HG02623 (cell line): ENCODE measurements at regions not wholly inside any gene's neighbourhood (a gene's known extent, or its start where the extent isn't known, plus 50 kb on each side); places are given as distances from the start of the nearest gene placed in this dataset.

Experiments
- ATAC-seq: cut with Tn5 transposase; IDR thresholded peaks from one replicate; pipeline ENCODE4 v1.9.1; 2021; ENCODE audit warnings: moderate library complexity; ENCODE audit not compliant: unreplicated experiment

DNA sequence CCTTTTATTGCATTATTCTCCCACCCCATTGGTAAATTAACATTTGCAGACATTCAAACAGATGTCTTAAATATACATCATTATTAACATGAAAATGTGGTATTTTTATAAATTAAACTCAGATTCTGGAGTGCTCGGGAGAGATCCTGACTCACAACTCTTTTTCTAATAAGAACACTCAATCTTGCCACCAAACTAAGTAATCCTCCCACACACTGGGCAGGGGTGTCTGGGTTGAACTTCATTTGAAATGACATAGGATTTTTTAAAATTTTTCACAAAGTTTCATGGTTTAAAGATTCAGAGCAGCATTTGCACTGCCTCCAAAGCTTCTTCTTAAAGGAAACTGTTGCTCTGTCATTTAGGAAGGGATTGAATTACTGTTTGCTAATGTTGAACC is 754.3 kb downstream of the MECOM start:
- no peak for ATAC-seq

DNA sequence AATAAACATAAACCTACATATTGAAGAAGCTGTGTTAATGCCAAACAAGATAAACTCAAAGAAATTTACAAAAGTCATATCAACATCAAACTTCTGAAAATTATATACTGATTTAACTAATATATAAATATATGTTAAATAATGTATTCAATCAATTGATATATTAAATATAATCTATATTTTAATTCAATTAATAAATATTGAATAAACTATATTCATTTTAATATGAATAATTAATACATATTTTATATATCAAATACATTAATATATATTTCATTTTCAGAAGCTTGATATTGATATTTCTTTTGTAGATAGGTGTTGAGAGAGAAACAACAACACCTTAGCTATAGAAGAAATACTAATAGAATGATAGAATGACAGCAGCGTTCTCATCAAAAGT is 768.1 kb downstream of the MECOM start:
- ATAC-seq: no peak

DNA sequence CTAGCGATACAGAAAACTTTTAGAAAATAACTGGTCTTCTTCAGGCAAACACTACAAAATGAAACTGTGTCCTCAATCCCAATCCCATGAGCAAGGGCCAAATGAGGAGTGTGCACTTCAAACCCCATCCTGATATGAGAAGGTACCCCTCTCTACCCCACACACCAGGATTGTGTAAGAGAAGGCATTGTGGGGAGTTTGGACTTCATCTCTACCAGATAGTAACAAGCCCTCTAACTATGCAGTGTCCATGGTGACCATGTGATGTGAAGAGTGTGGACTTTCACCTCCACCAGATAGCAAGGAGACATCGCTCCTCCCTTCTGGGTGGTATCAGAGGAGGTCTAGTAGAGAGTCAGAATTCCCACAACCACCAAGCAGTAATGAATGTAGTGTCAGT is 769.3 kb downstream of the MECOM start:
- ATAC-seq: no peak

- no peak for ATAC-seq
Observed at GRCh38 chr3:168889666-168890065, 773.8 kb downstream of the MECOM start.

- ATAC-seq: no peak
Observed at GRCh38 chr3:168888781-168889180, 774.7 kb downstream of the MECOM start.

- no peak for ATAC-seq
Observed at GRCh38 chr3:168885028-168885427, 778.5 kb downstream of the MECOM start.

DNA sequence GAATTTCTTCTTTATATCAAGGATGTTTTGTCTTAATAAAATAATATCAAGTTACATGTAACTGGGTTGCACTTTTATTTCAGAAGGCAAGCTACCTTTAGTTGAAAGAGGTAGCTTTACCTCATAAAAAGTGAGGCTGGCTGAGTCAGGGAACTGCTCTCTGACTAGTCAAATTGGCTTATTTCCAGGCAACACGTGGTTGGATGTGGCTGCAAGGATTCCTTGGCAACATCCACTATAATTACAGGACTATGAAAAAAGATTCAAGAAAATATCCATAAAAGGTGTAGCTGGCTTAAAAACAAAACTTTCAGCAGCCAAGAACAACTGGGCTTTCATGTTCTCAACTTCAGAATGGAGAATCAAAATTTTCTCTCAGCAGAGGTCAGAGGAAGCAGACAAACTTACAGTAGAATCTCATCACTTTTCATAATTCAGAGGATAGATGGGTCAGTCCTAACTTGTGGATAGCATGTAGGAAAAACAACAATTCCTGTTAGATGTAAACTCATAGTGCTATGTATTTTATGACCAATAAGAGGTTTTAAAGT is 779.1 kb downstream of the MECOM start:
- ATAC-seq: no peak

DNA sequence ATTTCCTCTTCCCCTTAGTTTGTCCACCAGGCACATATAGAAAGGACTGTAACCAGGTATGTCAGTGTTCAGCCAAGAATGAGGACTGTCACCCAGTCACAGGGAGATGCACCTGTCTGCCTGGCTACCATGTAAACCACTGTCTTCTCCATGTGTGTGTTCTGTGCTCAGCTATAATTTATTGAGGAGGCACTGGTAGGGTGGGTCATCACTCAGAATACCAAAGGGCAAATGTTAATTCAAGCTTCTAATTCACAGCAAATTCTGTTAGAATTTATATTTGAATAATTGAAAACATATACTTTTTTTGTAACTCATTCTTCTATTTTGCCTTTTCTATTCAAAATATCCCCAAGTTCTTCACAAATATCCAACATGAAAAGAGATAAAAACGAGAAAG is 780.4 kb downstream of the MECOM start:
- ATAC-seq: no peak

- no peak for ATAC-seq
Observed at GRCh38 chr3:168881804-168882203, 781.7 kb downstream of the MECOM start.

- ATAC-seq: no peak
Observed at GRCh38 chr3:168878655-168879054, 782.9 kb upstream of the GOLIM4 start.

GRCh38 chr3:168877899-168878298 is 782.2 kb upstream of the GOLIM4 start:
- ATAC-seq: no peak

DNA sequence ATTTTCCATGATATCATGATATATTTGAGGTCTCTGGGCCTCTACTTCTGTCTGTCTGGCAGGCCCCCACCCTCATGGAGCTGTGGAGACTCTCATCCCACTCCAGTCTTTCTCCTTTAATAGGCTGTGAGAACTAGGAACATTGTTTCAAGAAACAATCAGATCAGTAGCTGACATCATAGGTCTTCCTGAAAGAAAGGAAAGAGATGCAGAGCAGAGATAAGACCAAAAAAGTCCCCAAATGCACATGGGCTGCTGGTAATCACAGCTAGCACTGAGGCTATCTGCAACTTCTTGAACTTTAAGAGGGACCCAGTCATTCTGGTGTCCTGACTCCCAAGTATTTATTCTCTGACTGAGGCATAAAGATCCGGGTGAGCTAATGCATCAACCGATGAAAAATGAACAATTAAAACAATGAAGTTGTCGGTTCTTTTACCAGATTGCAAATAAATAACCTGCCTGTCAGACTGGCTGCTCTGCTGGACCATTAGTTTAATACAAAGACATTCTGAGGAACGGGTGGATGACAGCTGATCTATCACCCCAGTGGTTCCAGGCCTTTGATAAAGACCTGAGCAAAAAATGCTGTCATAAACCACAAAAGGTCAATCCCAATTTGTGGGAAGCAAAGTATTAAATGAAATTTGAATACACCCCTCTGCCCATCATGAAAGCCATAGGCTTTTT is 780.8 kb upstream of the GOLIM4 start:
- ATAC-seq: no peak

DNA sequence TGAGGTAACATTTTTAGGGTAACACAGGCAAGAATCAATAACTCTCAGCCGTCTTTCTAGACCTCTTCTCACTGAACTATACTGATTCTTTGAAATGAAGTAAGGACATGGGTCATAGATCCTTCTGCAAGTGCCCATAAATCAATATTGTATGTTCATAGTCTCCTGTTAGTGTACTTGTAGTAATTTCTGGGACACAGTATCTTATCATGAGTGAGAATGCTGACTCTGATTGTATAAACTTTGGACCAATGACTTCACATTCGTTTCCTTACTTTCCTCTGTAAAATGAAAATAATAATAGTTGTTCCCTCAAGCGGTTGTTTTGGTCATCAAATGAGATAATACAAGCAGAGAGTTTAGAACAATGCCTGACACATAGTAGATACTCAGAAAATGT is 777.1 kb upstream of the GOLIM4 start:
- ATAC-seq: no peak

DNA sequence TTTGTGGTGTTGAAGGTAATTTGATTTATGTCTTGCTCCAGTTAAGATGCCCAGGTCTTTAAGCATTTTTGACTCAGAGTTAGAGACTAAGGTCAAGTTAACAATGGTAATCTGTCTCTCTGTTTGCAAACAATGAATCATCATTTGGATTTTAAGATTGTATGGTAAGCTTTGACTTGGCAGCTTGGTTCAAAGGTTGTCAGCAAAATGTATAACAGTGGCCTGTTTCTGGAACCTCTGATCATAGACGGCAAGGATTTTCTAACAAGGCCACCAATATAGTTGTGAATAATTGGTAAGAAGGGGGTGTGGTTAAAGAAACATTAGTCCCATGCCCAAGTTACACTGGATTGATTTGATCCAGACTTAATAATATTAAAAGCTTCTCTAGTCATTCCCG is 775.2 kb upstream of the GOLIM4 start:
- no peak for ATAC-seq

GRCh38 chr3:168865022-168865551 is 769.4 kb upstream of the GOLIM4 start:
- no peak for ATAC-seq

DNA sequence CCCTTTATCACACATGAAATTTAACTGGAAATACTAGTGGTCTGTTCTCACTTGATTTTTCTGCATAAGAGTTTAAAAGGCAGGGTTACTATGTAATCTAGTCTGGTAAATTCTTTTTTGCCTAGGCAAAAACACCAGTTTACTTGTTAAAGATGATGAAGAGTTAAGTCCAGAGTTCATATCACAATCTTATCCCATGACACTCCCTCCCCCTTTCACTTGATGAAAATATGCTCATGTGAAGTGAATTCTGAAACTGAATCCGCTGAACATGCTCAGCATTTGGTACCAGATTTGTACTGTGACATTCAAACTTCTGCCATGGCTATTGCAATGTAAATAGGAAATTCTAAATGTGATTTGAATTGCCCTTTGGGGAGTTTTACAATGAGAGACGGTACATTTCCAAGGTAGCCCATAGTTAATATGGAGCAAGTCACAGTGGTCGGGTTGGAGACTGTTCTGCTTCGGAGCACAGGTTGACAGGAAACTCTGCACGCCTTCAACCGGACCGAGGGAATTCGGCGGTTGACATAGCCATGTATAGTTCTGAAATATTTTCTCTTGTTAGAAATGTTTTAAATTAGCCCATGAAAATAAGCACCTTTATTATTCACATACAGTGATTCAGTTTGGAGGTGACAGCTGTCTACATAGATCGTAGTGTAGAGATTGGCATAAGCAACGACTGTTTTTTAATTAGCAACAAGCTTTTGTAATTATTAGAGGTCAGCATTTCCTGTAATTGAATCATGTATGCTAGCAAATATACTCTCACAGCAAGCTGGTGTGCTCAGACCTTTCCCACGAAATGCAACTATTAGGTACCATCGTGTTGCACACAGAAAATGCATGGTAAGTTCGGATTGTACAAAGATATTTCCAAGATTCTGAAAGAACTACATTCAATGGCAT is 768.6 kb upstream of the GOLIM4 start:
- no peak for ATAC-seq

- no peak for ATAC-seq
Observed at GRCh38 chr3:168863561-168863960, 767.8 kb upstream of the GOLIM4 start.

GRCh38 chr3:168862466-168862865 is 766.7 kb upstream of the GOLIM4 start:
- no peak for ATAC-seq

DNA sequence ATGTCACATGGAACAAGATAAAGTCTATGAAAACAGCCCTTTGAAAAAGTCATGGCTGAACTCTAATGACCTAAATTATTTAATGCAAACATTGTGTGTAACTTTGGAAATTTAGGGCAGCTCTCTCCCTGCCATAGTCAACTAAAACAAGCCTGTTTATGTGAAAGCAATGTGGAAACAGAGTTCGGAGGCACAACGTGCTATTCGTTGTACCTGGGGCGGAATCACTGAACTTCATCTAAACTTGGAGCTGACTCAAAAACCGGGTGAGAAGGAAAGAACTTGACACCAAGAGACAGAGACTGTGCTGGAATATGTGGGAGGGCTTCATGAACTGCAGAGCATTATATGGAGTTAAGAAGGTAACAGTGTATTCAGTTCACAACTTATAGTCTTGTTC is 764.9 kb upstream of the GOLIM4 start:
- ATAC-seq: no peak

GRCh38 chr3:168860028-168860427 is 764.3 kb upstream of the GOLIM4 start:
- ATAC-seq: no peak

DNA sequence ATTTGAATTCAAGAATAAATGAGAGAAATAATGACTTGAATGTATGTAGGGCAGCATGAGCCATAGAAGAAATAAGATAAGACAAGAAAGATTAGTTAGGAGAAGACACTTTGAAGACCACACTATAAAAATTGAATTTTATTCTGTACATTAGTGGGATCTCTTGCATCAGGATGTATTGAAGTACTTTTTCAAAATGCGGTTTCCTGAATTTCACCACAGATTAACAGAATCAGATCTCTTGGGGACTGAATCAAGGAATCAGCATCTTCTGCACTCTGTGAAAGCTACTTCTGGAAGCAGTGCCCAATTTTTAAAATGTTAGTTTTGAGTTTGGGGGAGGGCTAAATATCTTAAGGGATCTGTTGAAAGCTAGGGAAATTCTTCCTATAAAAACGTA is 763.9 kb upstream of the GOLIM4 start:
- no peak for ATAC-seq

DNA sequence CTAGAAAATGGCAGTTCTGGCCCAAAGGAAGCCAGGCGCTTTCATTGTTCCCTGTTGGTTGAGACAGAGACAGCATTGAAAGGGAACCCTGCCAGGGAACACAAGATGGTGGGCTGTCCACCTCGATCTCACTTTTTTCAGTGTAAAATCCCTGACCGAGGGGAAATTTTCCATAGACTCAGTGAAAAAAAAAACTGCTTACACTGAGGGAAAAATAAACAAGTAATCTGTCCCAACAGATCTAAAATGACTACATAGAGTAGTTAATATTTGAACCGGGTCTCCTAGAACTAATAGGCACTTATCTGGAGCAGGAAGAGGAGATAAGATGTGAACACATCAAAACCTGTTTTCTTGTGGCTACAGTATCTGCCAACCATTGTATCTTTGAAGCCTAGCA is 763.4 kb upstream of the GOLIM4 start:
- ATAC-seq: no peak
